GM19043 (cell line): ENCODE measurements at regions not wholly inside any gene's neighbourhood (a gene's known extent, or its start where the extent isn't known, plus 50 kb on each side); places are given as distances from the start of the nearest gene placed in this dataset.
"Not testable (repeated sequence)": the region's sequence is repeated elsewhere in the genome, so short reads cannot be mapped to it uniquely, and the experiment has no call there.

ENCODE experiments used
- ATAC-seq: cut with Tn5 transposase; IDR thresholded peaks from one replicate; pipeline ENCODE4 v1.9.1; 2021; ENCODE audit warnings: low read depth; ENCODE audit not compliant: unreplicated experiment

DNA sequence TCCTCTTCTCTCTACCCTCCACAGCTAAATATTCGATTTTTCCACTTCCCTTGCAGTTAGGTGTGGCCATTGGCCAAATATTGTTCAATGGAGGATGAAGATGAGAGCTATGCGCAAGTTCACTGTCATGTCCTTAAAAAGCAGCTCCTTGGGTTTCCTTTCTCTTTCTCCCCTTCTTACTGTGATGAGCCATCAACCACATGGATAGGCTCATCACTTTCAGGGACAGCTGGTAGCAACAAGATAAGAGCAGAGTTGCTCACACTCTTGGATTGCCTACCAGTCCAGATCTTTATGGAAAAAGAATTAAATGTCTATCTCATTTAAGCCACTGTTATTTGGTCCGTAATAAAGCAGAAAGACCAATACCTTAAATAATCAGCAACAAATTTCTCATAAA, 377.0 kb downstream of the DDX10 start:
- no peak for ATAC-seq

DNA sequence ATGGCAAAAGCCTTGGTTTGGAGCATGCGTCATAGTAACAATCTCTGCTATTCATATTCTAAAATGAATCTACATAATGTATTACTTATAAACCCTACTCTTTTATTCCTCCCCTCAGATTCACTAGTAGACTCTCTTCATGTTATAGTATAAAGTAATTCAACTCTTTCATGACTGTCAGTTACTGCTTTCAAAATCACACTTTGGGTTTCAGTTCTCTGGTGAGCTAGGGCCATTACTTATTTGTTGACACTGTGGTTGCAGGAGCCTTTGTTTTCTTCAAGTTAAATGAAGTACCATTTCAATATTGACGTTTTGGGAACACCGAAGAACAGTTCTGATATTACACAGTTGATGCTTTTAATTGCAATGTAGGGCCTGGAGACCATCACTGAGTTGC, 378.4 kb downstream of the DDX10 start:
- no peak for ATAC-seq

DNA sequence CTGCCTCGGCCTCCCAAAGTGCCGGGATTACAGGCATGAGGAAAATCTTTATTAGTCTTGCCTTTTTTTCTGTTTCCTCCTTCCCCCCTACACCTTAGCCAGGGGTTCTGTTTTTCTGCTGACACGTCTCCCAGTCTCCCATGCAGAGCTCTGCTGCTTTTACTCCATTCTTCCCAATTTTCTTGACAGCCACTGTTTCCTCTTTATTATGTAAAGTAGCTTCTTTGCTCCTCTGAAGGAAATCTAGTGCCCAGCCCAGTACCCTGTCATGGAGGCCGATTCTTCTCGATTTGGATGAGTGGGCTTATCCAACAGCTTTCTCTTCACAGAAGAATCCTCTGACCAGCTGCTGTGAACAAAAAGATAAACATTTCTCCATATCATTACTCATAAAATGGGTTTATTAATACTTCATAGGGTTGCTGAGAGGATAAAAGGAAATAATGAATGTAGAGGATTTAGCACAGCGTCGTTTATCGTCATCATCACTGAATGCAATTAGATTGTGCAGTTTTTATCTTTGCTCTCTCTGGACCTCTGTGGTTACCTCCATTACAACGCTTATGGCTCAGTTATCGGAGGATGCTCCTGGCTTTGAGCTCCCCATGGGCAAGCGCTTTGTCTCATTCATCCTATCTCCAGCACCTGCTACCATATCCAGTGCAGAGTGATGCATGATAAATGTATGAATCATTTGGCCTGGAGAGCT, 375.6 kb upstream of the C11orf87 start:
- no peak for ATAC-seq

DNA sequence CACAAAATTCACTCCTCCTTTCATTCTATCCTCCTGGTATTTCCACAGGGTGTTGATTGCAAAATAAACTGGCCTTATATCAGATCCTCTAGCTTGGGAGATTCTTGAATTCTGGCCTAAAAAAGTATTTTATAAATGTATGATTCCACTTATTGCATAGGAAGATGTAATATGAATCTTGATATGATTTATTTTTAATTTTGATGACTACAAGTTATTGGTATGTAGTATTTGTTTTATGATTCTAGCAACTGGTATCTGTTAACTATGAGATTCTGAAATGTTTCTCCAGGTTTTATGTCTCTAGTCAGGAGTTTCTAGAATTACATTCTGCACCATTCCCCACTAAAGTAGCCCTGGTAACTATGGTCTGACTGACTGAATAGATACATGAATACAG, 373.9 kb upstream of the C11orf87 start:
- no peak for ATAC-seq

DNA sequence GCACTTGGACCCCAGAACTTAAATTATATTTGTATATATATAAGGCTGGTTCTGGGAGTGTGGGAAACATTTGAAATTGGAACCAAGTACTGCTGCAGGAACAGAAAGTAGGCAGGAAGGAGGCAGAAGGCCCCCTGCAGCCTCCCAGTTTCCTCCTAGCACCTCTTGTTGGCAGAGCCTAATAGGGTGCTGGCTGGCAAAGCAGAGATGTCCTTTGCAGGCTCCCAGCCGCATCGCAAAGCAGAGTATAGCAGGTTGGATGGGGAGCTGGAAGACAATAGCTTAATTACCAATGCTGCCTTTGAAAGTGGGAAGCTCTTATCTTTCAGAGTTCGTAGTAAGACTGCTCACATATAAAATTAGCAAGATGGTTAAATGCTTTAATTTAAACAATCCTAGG, 370.8 kb upstream of the C11orf87 start:
- no peak for ATAC-seq

DNA sequence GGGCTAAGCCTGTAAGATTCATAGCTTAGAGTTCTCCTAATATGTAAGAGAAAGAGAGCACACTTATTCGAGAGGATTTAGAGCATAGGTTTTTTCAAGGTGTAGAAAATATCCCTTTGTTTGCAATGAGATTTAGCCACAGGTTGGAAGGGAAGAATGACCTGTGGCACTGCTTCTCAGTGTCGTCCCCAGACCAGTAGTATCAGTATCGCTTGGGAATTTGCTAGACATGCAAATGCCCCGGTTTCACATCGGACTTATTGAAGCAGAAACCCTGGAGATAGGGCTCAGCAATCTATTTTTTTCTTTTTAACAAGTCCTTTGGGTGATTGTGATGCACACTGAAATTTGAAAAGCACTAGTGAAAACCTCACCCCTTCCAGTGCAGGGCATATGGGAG, 362.6 kb upstream of the C11orf87 start:
- no peak for ATAC-seq

DNA sequence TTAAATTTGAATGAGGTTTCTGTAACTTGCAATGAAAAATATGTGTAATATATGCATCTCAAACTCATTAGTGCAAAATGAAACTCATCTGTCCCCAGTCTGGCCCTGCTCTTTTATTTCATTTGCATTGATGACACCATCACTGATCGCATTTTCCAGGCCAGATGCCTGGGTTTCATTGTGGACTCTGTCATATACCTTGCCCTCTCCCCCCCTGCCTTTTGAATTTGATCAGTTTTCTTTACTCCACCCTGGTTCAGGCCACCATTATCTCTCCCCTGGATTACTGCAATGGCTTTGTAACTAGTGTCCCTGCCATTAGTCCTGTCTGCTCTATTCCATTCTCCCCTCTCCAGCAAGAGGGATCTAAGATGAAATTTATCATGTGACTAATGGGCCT, 360.6 kb upstream of the C11orf87 start:
- ATAC-seq: no peak

DNA sequence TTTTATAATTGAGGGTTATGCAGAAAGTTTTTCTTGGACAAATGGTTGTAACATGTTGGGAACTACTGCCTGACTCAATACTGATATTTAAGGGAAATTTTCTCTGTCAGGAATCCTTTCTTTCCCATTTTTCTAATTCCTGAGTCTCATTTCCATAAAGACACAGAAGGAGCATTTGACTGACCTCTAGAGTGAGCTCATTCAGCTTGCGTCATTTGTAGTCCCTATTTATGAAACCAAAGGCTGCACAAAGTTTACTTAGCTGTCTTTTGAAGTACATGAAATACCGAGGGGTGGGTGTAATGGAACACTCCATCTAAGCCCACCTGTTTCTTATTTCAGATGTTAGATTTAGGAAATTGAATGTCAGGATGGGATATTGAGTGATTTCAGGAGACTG, 359.5 kb upstream of the C11orf87 start:
- no peak for ATAC-seq

DNA sequence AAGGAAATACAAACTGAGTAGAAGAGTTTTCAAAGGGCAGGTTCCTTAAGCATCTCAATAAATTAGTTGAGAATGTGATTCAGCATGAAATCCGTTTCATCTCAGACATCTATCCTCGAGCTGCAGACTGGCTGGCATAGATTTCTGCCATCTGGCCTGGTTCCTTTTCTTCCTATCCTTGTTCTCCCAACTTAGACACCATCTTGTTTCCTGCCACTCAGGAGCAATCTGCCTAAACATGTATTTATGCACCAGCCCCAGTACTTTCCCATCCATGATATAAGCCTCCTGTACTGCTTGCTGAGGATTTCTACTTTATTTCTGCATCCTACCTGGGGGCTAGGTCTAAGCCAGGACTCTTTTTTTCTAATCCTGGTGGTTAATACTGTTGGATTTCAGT, 359.1 kb upstream of the C11orf87 start:
- no peak for ATAC-seq

DNA sequence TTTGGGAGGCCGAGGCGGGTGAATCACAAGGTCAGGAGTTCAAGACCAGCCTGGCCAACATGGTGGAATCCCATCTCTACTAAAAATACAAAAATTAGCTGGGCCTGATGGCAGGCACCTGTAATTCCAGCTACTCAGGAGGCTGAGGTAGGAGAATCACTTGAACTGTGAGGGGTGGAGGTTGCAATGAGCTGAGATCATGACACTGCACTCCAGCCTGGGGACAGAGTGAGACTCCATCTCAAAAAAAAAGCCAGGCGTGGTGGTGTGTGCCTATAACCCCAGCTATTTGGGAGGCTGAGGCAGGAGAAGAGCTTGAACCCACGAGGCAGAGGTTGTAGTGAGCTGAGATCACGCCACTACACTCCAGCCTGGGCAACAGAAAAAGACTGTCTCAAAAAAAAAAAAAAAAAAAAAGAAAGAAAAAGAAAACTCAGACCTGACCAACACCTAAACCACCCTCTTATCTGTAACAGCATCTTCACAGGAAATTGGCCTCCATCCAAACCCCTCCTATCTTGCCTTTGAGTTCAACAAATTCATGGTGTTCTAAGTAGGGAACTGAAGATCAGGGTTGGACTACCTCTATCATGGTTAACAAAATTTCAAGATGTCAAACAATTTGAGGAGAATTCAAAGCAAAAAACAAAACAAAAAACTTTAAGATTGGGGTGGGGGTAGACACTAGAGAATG, 357.2 kb upstream of the C11orf87 start:
- ATAC-seq: not testable (repeated sequence)

DNA sequence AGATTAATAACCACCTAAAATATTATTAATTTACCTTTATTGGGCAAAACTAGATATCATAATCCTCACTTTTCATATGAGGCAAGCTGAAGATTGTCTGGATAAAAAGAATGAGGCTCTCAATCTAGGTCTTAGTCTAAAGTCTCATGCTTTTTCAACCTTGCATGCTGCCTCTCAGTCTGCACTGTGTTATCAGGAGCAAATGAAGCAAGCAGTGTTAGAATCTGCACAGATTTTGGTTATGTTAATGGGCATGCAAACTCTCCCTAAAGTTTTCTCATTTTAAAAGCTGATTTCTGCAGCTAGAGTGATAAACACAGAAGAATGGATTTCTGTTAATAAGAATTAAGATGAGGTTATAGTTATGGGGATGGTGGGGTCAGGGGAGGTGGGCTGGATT, 350.7 kb upstream of the C11orf87 start:
- no peak for ATAC-seq

DNA sequence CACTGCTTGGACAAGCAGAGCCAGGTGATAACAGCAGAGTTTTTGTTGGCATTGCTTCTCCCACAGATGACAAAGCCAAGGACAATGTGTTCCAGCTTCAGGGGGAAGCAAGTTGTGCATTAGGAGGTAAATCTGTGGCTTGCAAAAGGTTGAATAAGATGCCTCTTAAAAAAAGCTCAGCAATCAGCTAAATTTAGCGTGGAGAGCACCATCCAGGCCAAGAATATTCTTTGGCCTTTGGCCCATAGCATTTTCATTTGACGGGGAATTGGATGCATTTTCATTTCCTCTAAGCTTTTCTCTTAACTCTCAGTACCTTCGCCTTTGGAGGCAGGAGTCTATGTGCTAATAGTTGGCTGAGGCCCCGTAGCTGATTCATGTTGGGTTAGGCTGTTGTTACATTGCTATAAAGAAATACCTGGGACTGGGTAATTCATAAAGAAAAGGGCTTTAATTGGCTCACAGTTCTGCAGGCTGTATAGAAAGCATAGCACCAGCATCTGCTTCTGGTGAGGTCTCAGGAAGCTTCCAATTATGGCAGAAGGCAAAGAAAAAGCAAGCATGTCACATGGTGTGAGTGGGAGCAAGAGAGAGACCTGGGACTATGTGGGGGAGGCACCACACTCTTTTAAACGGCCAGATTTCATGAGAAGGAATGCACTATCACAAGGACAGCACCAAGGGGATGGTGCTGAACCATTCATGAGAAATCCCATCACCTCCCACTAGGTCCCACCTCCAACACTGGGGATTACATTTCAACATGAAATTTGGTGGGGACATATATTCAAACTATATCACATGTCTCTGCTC, 350.1 kb upstream of the C11orf87 start:
- ATAC-seq: no peak

DNA sequence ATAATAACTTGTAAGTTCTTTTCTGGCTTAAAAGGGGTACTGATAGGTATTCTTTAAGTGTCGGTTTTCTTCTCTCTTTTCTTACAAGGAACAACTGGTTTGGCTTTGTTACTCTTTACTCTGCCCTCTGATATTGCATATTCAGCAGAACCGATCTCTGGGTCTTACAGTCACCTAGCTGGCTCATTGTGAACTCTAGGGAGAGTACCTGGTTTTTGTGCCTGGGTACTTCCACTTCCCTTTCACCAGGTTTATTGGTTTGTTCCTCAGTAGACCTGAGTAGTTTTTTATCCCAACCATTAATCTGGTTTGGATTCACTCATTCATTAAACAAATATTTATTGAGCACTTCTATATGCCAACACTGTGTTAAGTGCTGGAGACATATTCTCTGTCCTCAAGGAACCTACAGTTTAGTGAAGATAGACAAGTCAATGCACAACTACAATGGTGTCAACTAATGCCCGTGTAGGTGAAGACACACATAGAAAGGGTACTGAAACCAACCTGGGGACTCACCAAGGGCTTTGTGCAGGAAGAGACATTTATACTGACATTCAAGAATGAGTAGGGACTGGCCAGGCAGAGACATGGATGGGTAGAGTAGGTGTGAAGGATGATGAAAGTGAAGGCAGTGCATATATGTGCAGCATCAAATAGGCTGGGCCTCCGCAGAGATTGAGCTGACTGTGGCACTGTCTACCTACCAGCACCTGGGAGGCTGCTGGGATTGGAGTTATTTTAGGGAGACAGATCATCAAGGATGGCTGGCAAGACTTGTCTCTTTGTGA, 348.8 kb upstream of the C11orf87 start:
- no peak for ATAC-seq

DNA sequence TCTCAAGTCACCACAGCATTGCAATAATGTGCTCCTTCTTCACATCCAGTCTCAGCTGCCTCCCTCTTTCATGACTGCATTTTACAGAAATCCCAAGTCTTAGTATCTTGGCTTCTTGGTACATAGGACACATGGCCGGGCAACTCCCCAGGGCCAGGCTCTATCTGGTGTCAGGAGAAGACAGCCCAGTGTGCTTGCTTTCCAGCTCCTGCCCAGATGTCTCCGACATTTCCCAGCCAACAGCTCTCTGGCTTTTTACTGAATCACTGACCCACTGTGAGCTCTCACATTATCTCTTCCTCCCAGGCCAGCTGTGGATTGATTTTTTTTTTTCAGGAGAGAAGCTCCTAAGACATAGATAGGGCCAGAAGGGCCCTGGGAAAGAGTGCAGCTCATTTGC, 346.0 kb upstream of the C11orf87 start:
- ATAC-seq: no peak

DNA sequence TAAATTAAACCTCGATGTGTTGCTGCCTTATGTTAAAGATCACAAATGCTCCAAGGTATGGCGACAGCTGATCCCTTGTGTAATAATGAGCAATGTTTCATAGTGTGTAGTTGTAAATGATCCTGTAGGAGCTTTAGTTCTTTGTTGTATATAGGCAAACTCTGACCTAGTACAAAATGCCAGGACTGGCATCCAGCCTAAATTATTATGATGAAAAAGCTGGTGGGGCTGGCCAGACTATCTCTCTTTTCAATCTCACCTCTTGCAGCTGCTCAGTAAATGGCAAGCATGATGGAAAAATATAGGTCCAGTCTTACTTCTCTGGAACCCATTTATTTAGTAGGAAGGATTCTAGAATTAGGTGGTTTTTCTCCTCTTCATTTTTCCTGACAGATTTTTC, 345.1 kb upstream of the C11orf87 start:
- no peak for ATAC-seq

DNA sequence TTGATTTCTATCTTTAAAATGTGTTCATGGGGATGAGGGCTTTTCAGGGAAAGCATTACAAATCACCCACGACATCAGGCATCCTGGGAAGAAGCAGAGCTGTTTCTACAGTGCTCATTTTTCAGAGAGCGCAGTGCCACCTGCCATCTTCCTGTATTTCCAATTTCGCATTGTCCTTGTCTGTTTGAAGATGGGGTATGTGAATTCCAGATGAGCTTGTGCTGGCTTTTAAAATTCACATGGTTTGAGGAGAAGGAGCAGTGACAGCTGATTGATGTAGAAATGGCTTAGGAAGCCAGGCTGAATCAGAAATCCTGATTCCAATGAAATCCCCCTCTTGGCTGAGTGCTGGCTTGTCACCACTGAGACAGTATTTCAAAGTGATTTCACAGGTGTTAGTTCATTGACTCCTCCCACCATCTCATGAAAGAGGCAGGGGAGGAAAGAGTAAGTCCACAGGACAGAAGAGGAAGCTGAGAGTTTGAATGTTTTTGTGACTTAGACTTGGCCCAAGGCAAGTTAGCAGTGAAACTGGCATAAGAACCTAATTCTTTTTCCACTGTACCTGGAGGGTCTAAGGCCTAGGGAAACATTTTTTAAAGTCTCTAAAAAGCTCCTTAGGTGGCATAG, 344.6 kb upstream of the C11orf87 start:
- ATAC-seq: no peak

DNA sequence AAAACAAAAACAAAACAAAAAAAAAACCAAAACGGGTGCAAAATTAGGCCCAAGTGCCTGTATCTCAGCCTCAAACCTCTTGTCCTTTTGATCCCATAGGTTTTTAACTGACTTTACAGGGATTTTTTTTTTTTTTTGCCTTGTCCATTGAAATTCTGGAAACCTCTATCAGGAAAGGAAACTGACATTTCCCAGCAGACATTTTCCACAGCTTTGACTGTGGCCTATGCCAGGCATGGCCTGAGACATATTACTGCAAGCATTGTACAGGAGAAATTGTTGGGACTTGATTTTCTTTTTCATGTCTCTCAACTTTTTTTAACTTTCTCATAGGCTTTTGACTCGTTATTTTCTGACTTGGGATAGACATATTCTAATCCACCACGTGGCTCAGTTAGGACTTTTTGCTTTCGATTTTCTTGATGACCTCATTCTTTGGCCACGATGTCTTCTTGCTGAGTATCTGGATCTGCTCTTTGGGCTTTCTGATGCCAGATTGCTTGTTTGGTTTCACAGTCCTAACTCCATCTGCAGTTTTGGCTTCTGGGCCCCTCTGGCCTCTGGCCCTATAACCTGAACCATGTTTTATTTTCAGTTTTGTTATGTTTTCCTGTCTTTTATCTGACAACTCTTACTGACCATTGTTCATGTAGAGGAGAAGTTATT, 336.1 kb upstream of the C11orf87 start:
- no peak for ATAC-seq

DNA sequence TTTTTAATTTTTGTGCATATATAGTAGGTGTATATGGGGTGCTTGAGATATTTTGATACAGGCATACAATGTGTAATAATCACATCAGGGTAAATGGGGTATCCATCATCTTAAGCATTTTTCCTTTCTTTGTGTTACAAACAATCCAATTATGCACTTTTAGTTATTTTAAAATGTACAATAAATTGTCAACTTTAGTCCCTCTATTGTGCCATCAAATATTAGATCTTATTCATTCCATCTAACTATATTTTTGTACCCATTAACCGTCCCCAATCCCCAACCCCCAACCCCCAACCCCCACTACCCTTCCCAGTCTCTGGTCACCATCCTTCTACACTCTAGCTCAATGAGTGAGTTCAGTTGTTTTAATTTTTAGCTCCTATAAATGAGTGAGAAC, 335.1 kb upstream of the C11orf87 start:
- no peak for ATAC-seq

DNA sequence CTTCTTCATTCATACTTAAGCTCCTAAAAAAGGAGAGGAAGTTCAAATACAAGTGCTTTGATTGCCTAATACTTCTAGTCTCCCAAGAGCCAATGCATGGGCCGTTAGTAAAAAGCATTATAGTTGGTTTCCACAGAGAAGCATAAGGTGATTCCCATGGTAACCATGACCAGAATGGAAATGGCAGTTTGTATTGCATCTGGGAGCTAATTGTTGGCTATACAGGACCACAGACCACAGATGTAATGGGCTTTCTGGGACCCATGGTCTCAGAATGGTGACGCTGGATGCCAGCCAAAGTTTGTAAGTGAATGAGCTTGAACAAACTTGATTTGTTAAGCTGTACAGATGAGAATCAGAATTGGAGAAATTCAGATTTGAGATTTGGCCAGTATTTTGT, 333.9 kb upstream of the C11orf87 start:
- no peak for ATAC-seq

DNA sequence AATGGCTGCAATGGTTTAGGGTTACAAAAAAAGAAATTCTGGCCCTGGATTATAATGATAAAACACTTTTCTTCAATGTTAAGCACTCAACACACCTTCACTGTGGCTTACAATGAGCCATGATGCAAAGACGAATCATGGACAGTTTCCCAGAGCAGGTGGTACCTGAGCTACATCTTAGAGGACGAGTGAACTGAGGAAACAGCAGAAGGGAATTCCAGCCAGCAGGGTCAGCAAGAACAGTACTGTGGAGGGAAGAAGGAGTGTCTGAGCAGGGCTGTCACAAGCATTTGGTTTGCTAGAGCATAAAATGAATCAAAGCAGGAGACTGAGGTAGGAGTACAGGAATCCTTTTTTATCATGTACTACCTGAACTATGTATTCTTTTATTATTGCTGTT, 332.8 kb upstream of the C11orf87 start:
- ATAC-seq: no peak
